ENCODE measurements at regions not wholly inside any gene's neighbourhood (a gene's known extent, or its start where the extent isn't known, plus 50 kb on each side); places are given as distances from the start of the nearest gene placed in this dataset.

DNA sequence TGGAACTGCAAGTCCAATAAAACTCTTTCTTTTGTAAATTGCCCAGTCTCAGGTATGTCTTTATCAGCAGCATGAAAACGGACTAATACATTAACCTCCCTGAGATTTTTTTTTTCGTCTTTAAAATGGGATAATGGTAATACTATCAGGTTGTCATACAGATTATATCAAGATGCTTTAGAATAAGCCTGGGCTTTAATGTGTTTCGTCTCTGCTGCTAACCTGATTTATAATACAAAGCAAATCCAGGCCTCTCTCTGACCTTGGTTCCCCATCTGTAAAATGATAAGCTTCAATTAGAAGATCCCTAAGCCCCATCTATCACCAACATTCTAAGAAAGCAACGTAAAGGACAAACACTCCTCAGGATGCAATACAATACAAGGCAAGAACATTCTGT is 283.5 kb downstream of the LRATD1 start:
- H3K4me3 ChIP-seq = no peak overlapping the region
- H3K4me1 ChIP-seq (ENCODE audit: insufficient read depth) = no peaks in the 10 kb centered on the region
- Mint-ChIP-seq H3K4me3 (no peak overlapping the region), H3K9me3 (peaks cover 2% of the 10 kb centered on the region; the same call in 1 of the 3 replicates), H3K27ac (no peak overlapping the region), H3K4me1 (no peaks in the 10 kb centered on the region), H3K36me3 (ENCODE audit: low read depth) (no peaks in the 10 kb centered on the region), H3K27me3 (ENCODE audit: insufficient read depth, low read depth, poor library complexity) (peaks cover 2% of the 10 kb centered on the region)
- H3K27me3 ChIP-seq (ENCODE audit: insufficient read depth) = no peaks in the 10 kb centered on the region
- H3F3A ChIP-seq (replicated peaks; ENCODE audit: low read depth) = no peaks in the 10 kb centered on the region
- ATAC-seq = no peak
- no peak overlapping the region for H3K4me2 ChIP-seq
- no peak for DNase-seq (ENCODE audit: low spot score)
- no peak overlapping the region for H3K27ac ChIP-seq (ENCODE audit: low read depth)
- H3K36me3 ChIP-seq (ENCODE audit: insufficient read depth) = no peaks in the 10 kb centered on the region
- H4K20me1 ChIP-seq (replicated peaks; ENCODE audit: insufficient read depth) = no peaks in the 10 kb centered on the region
- no peaks in the 10 kb centered on the region for H3K79me2 ChIP-seq (replicated peaks; ENCODE audit: insufficient read depth)
- TF ChIP-seq ZNF114 (CRISPR knock-in tag; IDR thresholded peaks at IDR 0.05) (no peak), ZNF331 (CRISPR knock-in tag; IDR thresholded peaks at IDR 0.05; ENCODE audit: low read depth) (no peak), EZH2 (IDR thresholded peaks at IDR 0.05; ENCODE audit: low read depth, unreplicated experiment) (no peak), EZH2phosphoT487 (IDR thresholded peaks at IDR 0.05; ENCODE audit: unreplicated experiment) (no peak), STAT1 (IDR thresholded peaks at IDR 0.05; ENCODE audit: unreplicated experiment) (no peak), JUNB (IDR thresholded peaks at IDR 0.05; ENCODE audit: unreplicated experiment) (no peak), CREB1 (CRISPR knock-in tag; IDR thresholded peaks at IDR 0.05; ENCODE audit: low read depth) (no peak), ETS1 (IDR thresholded peaks at IDR 0.05) (no peak), POLR2AphosphoS5 (IDR thresholded peaks at IDR 0.05; ENCODE audit: low read depth) (no peak), NANOG (IDR thresholded peaks at IDR 0.05; ENCODE audit: borderline replicate concordance) (no peak), CTCF (conservative IDR thresholded peaks at IDR 0.05; ENCODE audit: low read depth in 2 of 2) (no peak), ZNF462 (CRISPR knock-in tag; IDR thresholded peaks at IDR 0.05) (no peak)
- TF ChIP-seq, protein P1, sequence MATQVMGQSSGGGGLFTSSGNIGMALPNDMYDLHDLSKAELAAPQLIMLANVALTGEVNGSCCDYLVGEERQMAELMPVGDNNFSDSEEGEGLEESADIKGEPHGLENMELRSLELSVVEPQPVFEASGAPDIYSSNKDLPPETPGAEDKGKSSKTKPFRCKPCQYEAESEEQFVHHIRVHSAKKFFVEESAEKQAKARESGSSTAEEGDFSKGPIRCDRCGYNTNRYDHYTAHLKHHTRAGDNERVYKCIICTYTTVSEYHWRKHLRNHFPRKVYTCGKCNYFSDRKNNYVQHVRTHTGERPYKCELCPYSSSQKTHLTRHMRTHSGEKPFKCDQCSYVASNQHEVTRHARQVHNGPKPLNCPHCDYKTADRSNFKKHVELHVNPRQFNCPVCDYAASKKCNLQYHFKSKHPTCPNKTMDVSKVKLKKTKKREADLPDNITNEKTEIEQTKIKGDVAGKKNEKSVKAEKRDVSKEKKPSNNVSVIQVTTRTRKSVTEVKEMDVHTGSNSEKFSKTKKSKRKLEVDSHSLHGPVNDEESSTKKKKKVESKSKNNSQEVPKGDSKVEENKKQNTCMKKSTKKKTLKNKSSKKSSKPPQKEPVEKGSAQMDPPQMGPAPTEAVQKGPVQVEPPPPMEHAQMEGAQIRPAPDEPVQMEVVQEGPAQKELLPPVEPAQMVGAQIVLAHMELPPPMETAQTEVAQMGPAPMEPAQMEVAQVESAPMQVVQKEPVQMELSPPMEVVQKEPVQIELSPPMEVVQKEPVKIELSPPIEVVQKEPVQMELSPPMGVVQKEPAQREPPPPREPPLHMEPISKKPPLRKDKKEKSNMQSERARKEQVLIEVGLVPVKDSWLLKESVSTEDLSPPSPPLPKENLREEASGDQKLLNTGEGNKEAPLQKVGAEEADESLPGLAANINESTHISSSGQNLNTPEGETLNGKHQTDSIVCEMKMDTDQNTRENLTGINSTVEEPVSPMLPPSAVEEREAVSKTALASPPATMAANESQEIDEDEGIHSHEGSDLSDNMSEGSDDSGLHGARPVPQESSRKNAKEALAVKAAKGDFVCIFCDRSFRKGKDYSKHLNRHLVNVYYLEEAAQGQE (IDR thresholded peaks at IDR 0.05; ENCODE audit: unreplicated experiment) = no peak
- H2AFZ ChIP-seq = no peak overlapping the region
- peaks cover 4% of the 10 kb centered on the region; the same call in 1 of the 2 replicates for H3K9me2 ChIP-seq (ENCODE audit: insufficient read depth)

Measured in GM23338 (cell line).